ENCODE measurements at regions not wholly inside any gene's neighbourhood (a gene's known extent, or its start where the extent isn't known, plus 50 kb on each side); places are given as distances from the start of the nearest gene placed in this dataset.
A peak's percentile ranks its signal among the peaks of the same experiment; 100 is the strongest.
"Not testable (repeated sequence)": the region's sequence is repeated elsewhere in the genome, so short reads cannot be mapped to it uniquely, and the experiment has no call there.

- DNase-seq (ENCODE audit: low read depth in 2 of 2): no peak
These were observed 90.7 kb downstream of the GADD45G start for GRCh38 chr9:89695441-89695891.

- DNase-seq (ENCODE audit: low read depth in 2 of 2): not testable (repeated sequence)
These were observed 91.2 kb downstream of the GADD45G start for GRCh38 chr9:89695979-89696378.

GRCh38 chr9:89696780-89697179, 92.0 kb downstream of the GADD45G start:
- DNase-seq (ENCODE audit: low read depth in 2 of 2): no peak

- no peak for DNase-seq (ENCODE audit: low read depth in 2 of 2)
These were observed 92.7 kb downstream of the GADD45G start for GRCh38 chr9:89697553-89697952.

- no peak for DNase-seq (ENCODE audit: low read depth in 2 of 2)
These were observed 93.7 kb downstream of the GADD45G start for GRCh38 chr9:89698411-89699005.

- no peak for DNase-seq (ENCODE audit: low read depth in 2 of 2)
These were observed 94.8 kb downstream of the GADD45G start for GRCh38 chr9:89699646-89700045.

GRCh38 chr9:89701221-89701798, 96.5 kb downstream of the GADD45G start:
- DNase-seq (ENCODE audit: low read depth in 2 of 2): peak; percentile 57 to 69

- DNase-seq (ENCODE audit: low read depth in 2 of 2): no peak
These were observed 97.6 kb downstream of the GADD45G start for GRCh38 chr9:89702401-89702800.

- no peak for DNase-seq (ENCODE audit: low read depth in 2 of 2)
These were observed 100.8 kb downstream of the GADD45G start for GRCh38 chr9:89705651-89706050.

- no peak for DNase-seq (ENCODE audit: low read depth in 2 of 2)
These were observed 101.3 kb downstream of the GADD45G start for GRCh38 chr9:89706086-89706485.

- no peak for DNase-seq (ENCODE audit: low read depth in 2 of 2)
These were observed 101.9 kb downstream of the GADD45G start for GRCh38 chr9:89706731-89707191.

GRCh38 chr9:89710697-89711096, 105.9 kb downstream of the GADD45G start:
- DNase-seq (ENCODE audit: low read depth in 2 of 2): no peak

GRCh38 chr9:89711866-89712265, 107.1 kb downstream of the GADD45G start:
- no peak for DNase-seq (ENCODE audit: low read depth in 2 of 2)

GRCh38 chr9:89712283-89712682, 107.5 kb downstream of the GADD45G start:
- no peak for DNase-seq (ENCODE audit: low read depth in 2 of 2)

GRCh38 chr9:89714321-89714720, 109.5 kb downstream of the GADD45G start:
- no peak for DNase-seq (ENCODE audit: low read depth in 2 of 2)

GRCh38 chr9:89715318-89715858, 110.6 kb downstream of the GADD45G start:
- DNase-seq (ENCODE audit: low read depth in 2 of 2): no peak

- no peak for DNase-seq (ENCODE audit: low read depth in 2 of 2)
These were observed 111.1 kb downstream of the GADD45G start for GRCh38 chr9:89715881-89716280.

- no peak for DNase-seq (ENCODE audit: low read depth in 2 of 2)
These were observed 111.7 kb downstream of the GADD45G start for GRCh38 chr9:89716559-89716958.

- no peak for DNase-seq (ENCODE audit: low read depth in 2 of 2)
These were observed 113.4 kb downstream of the GADD45G start for GRCh38 chr9:89718176-89718575.

- no peak for DNase-seq (ENCODE audit: low read depth in 2 of 2)
These were observed 113.8 kb downstream of the GADD45G start for GRCh38 chr9:89718651-89719050.

- DNase-seq (ENCODE audit: low read depth in 2 of 2): no peak
These were observed 114.4 kb downstream of the GADD45G start for GRCh38 chr9:89719202-89719601.

GRCh38 chr9:89720696-89721175, 115.9 kb downstream of the GADD45G start:
- DNase-seq (ENCODE audit: low read depth in 2 of 2): no peak

- no peak for DNase-seq (ENCODE audit: low read depth in 2 of 2)
These were observed 116.4 kb downstream of the GADD45G start for GRCh38 chr9:89721176-89721700.

All from stimulated activated CD4-positive, alpha-beta T cell treated with anti-CD3 and anti-CD28 coated beads, Interleukin-12 subunit alpha, Interleukin-12 subunit beta, amount 100 ng/mL, for 24 hours (primary cell).